Testis (tissue), 2 donors: ENCODE measurements at regions not wholly inside any gene's neighbourhood (a gene's known extent, or its start where the extent isn't known, plus 50 kb on each side); places are given as distances from the start of the nearest gene placed in this dataset.

Source experiments
- POLR2A ChIP-seq: fragments of 450-650 bp; IDR thresholded peaks from one replicate; pipeline ENCODE4 v1.6.1; 2017; ENCODE audit warnings: antibody characterized with exemption, mild to moderate bottlenecking, moderate library complexity
- TF ChIP-seq, protein P1 (sequence below), 3 experiments: fragments of 450-650 bp in 2 of 3; fragments of 200-600 bp in 1 of 3; sonication (generic) in 1 of 3; IDR thresholded peaks; one replicate each; pipeline ENCODE4 v1.5.1; 2016 to 2019; ENCODE audit warnings: antibody characterized with exemption in 3 of 3, mild to moderate bottlenecking in 2 of 3, moderate library complexity in 1 of 3

DNA sequence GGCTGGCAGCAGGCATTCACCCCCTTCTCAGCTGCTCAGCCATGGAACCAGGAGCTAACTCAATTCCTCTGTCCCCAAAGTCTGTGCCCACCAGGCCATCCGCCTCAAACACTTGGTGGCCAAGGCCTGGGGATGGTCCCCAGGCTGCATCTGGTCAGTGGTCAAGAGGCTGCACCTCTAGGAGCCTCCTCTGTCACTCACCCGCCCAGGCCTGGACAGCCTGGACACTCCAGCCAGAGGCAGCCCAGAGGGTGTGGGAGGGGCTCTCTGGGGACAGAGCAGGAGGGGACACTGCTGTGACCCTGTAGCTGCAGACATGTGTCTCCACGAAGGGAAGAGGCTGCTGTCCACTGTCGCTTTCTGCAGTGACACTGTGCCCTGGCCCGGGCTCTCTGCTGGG is 416.6 kb upstream of the SULF2 start:
- TF ChIP-seq, protein P1, sequence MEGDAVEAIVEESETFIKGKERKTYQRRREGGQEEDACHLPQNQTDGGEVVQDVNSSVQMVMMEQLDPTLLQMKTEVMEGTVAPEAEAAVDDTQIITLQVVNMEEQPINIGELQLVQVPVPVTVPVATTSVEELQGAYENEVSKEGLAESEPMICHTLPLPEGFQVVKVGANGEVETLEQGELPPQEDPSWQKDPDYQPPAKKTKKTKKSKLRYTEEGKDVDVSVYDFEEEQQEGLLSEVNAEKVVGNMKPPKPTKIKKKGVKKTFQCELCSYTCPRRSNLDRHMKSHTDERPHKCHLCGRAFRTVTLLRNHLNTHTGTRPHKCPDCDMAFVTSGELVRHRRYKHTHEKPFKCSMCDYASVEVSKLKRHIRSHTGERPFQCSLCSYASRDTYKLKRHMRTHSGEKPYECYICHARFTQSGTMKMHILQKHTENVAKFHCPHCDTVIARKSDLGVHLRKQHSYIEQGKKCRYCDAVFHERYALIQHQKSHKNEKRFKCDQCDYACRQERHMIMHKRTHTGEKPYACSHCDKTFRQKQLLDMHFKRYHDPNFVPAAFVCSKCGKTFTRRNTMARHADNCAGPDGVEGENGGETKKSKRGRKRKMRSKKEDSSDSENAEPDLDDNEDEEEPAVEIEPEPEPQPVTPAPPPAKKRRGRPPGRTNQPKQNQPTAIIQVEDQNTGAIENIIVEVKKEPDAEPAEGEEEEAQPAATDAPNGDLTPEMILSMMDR (IDR thresholded peaks at IDR 0.05) = no peak
- no peak for TF ChIP-seq POLR2A
